ENCODE measurements at regions not wholly inside any gene's neighbourhood (a gene's known extent, or its start where the extent isn't known, plus 50 kb on each side); places are given as distances from the start of the nearest gene placed in this dataset.

DNA sequence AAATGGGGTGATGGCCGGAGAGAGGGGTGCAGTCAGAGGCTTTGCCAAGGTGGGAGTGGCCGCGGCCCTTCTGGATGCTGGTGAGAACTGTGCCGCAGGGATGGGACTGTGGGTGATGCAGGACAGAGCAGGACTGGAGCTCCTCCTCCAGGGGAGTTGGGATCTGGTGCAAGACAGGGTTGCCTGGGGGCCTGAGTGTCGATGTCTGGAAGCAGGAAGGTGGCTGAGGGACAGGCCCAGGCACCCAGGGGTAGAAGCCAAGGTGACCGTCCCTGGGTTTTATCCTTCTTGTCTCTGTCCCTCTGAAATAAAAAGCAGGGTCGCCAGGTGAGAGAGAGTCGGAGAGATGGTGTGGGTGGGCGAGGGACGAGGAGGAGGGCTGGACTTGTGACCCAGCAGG, 89.1 kb upstream of the IER5L start:
- POLR2A ChIA-PET (ENCODE audit: unreplicated experiment) = interaction anchor here (0.7 kb wide), 1 partner anchor 89 kb away, joined by 3 read pairs; the partner anchor contains the start of gene IER5L
- no peaks in the 10 kb centered on the region for H3K4me1 ChIP-seq (ENCODE audit: insufficient read depth, low read length)
- H3K4me2 ChIP-seq (ENCODE audit: low read length) = no peak overlapping the region
- H3K79me2 ChIP-seq (ENCODE audit: low read length) = no peaks in the 10 kb centered on the region
- no peaks in the 10 kb centered on the region for H3K36me3 ChIP-seq (ENCODE audit: low read depth, low read length)
- no peaks in the 10 kb centered on the region for H3K27me3 ChIP-seq (ENCODE audit: low read length)
- no peak overlapping the region for H3K4me3 ChIP-seq (ENCODE audit: low read length)
- H3K9me2 ChIP-seq (replicated peaks; ENCODE audit: low read length) = no peaks in the 10 kb centered on the region
- no peaks in the 10 kb centered on the region for H4K20me1 ChIP-seq (ENCODE audit: low read length)
- H3F3A ChIP-seq (ENCODE audit: low read length, unreplicated experiment) = no peaks in the 10 kb centered on the region
- intact Hi-C loops (cut with micrococcal nuclease) = no loop called here
- H3K9me3 ChIP-seq (ENCODE audit: low read length) = no peaks in the 10 kb centered on the region
- H2AFZ ChIP-seq (ENCODE audit: low read length) = no peak overlapping the region
- DNase-seq (no peak), ATAC-seq (no peak)
- H3K9ac ChIP-seq (ENCODE audit: low read length) = no peak overlapping the region
- BruUV-seq (replicated peaks) = no TSS peak
- CTCF ChIA-PET = no interaction called here
- TF ChIP-seq CTCF (conservative IDR thresholded peaks at IDR 0.05; ENCODE audit: low read depth, low read length) (no peak), EZH2phosphoT487 (IDR thresholded peaks at IDR 0.05; ENCODE audit: borderline replicate concordance, low read length) (no peak), EZH2 (IDR thresholded peaks at IDR 0.05; ENCODE audit: low read length, unreplicated experiment) (no peak)
- no peak overlapping the region for H3K27ac ChIP-seq (ENCODE audit: low read length)

GRCh38 chr9:129266536-129266935, 88.5 kb upstream of the IER5L start:
- no peaks in the 10 kb centered on the region for H3K9me3 ChIP-seq (ENCODE audit: low read length)
- no peaks in the 10 kb centered on the region for H3K9me2 ChIP-seq (replicated peaks; ENCODE audit: low read length)
- DNase-seq (no peak), ATAC-seq (no peak)
- no peaks in the 10 kb centered on the region for H3K79me2 ChIP-seq (ENCODE audit: low read length)
- no peak overlapping the region for H3K4me2 ChIP-seq (ENCODE audit: low read length)
- no peak overlapping the region for H3K9ac ChIP-seq (ENCODE audit: low read length)
- no peak overlapping the region for H2AFZ ChIP-seq (ENCODE audit: low read length)
- no peaks in the 10 kb centered on the region for H3K36me3 ChIP-seq (ENCODE audit: low read depth, low read length)
- TF ChIP-seq EZH2phosphoT487 (IDR thresholded peaks at IDR 0.05; ENCODE audit: borderline replicate concordance, low read length) (no peak), EZH2 (IDR thresholded peaks at IDR 0.05; ENCODE audit: low read length, unreplicated experiment) (no peak), CTCF (conservative IDR thresholded peaks at IDR 0.05; ENCODE audit: low read depth, low read length) (no peak)
- H4K20me1 ChIP-seq (ENCODE audit: low read length) = no peaks in the 10 kb centered on the region
- H3K4me1 ChIP-seq (ENCODE audit: insufficient read depth, low read length) = no peaks in the 10 kb centered on the region
- no peaks in the 10 kb centered on the region for H3K27me3 ChIP-seq (ENCODE audit: low read length)
- H3K27ac ChIP-seq (ENCODE audit: low read length) = no peak overlapping the region
- H3F3A ChIP-seq (ENCODE audit: low read length, unreplicated experiment) = no peaks in the 10 kb centered on the region
- intact Hi-C loops (cut with micrococcal nuclease) = no loop called here
- ChIA-PET CTCF (no interaction called here), POLR2A (ENCODE audit: unreplicated experiment) (interaction anchor here (0.7 kb wide), 1 partner anchor 88 kb away, joined by 3 read pairs; the partner anchor contains the start of gene IER5L)
- no TSS peak for BruUV-seq (replicated peaks)
- no peak overlapping the region for H3K4me3 ChIP-seq (ENCODE audit: low read length)

- H3K4me2 ChIP-seq (ENCODE audit: low read length) = no peak overlapping the region
- no peak overlapping the region for H3K9ac ChIP-seq (ENCODE audit: low read length)
- no peaks in the 10 kb centered on the region for H3K27me3 ChIP-seq (ENCODE audit: low read length)
- no peaks in the 10 kb centered on the region for H3K9me2 ChIP-seq (replicated peaks; ENCODE audit: low read length)
- no peaks in the 10 kb centered on the region for H3F3A ChIP-seq (ENCODE audit: low read length, unreplicated experiment)
- no peaks in the 10 kb centered on the region for H3K36me3 ChIP-seq (ENCODE audit: low read depth, low read length)
- CTCF ChIA-PET = no interaction called here
- intact Hi-C loops (cut with micrococcal nuclease) = no loop called here
- no peak overlapping the region for H3K4me3 ChIP-seq (ENCODE audit: low read length)
- POLR2A ChIA-PET (ENCODE audit: unreplicated experiment) = no interaction called here
- H3K9me3 ChIP-seq (ENCODE audit: low read length) = no peaks in the 10 kb centered on the region
- no TSS peak for BruUV-seq (replicated peaks)
- DNase-seq = no peak
- H3K27ac ChIP-seq (ENCODE audit: low read length) = no peak overlapping the region
- H4K20me1 ChIP-seq (ENCODE audit: low read length) = no peaks in the 10 kb centered on the region
- H2AFZ ChIP-seq (ENCODE audit: low read length) = no peak overlapping the region
- H3K79me2 ChIP-seq (ENCODE audit: low read length) = no peaks in the 10 kb centered on the region
- no peaks in the 10 kb centered on the region for H3K4me1 ChIP-seq (ENCODE audit: insufficient read depth, low read length)
- no peak for ATAC-seq
- no peak for TF ChIP-seq CTCF (conservative IDR thresholded peaks at IDR 0.05; ENCODE audit: low read depth, low read length)
- TF ChIP-seq EZH2phosphoT487 (IDR thresholded peaks at IDR 0.05; ENCODE audit: borderline replicate concordance, low read length) = no peak
- no peak for TF ChIP-seq EZH2 (IDR thresholded peaks at IDR 0.05; ENCODE audit: low read length, unreplicated experiment)
These were observed 86.3 kb upstream of the IER5L start for GRCh38 chr9:129264388-129264787.

All from PC-3 (cell line).